GM21381 (cell line): ENCODE measurements at regions not wholly inside any gene's neighbourhood (a gene's known extent, or its start where the extent isn't known, plus 50 kb on each side); places are given as distances from the start of the nearest gene placed in this dataset.

Experiments used
- ATAC-seq: cut with Tn5 transposase; IDR thresholded peaks from one replicate; pipeline ENCODE4 v1.9.1; 2021; ENCODE audit warnings: mild to moderate bottlenecking, moderate library complexity; ENCODE audit not compliant: unreplicated experiment

GRCh38 chr1:5351366-5351765 lies 640.9 kb downstream of the NPHP4 start:
- ATAC-seq = no peak

- ATAC-seq = no peak
These were observed 642.7 kb downstream of the NPHP4 start for GRCh38 chr1:5349526-5349925.

GRCh38 chr1:5348732-5349465 lies 643.3 kb downstream of the NPHP4 start:
- no peak for ATAC-seq

- no peak for ATAC-seq
These were observed 644.5 kb downstream of the NPHP4 start for GRCh38 chr1:5347726-5348125.

GRCh38 chr1:5345556-5345955 lies 646.7 kb downstream of the NPHP4 start:
- no peak for ATAC-seq

- ATAC-seq = no peak
These were observed 648.8 kb downstream of the NPHP4 start for GRCh38 chr1:5343256-5344020.

- no peak for ATAC-seq
These were observed 649.4 kb downstream of the NPHP4 start for GRCh38 chr1:5342830-5343229.

- ATAC-seq = no peak
These were observed 650.1 kb downstream of the NPHP4 start for GRCh38 chr1:5342172-5342571.

- ATAC-seq = no peak
These were observed 650.8 kb downstream of the NPHP4 start for GRCh38 chr1:5341471-5341870.

GRCh38 chr1:5340560-5341130 lies 651.6 kb downstream of the NPHP4 start:
- no peak for ATAC-seq

- no peak for ATAC-seq
These were observed 653.8 kb downstream of the NPHP4 start for GRCh38 chr1:5338466-5338865.

GRCh38 chr1:5333291-5333690 lies 658.9 kb downstream of the NPHP4 start:
- ATAC-seq = no peak

GRCh38 chr1:5331101-5331500 lies 661.1 kb downstream of the NPHP4 start:
- no peak for ATAC-seq

- no peak for ATAC-seq
These were observed 663.0 kb downstream of the NPHP4 start for GRCh38 chr1:5329068-5329739.

- ATAC-seq = no peak
These were observed 667.3 kb downstream of the NPHP4 start for GRCh38 chr1:5324883-5325282.

GRCh38 chr1:5318143-5318816 lies 663.9 kb downstream of the AJAP1 start:
- ATAC-seq = no peak

- ATAC-seq = no peak
These were observed 663.0 kb downstream of the AJAP1 start for GRCh38 chr1:5317391-5317790.

- no peak for ATAC-seq
These were observed 658.5 kb downstream of the AJAP1 start for GRCh38 chr1:5312862-5313261.

GRCh38 chr1:5312293-5312674 lies 657.9 kb downstream of the AJAP1 start:
- no peak for ATAC-seq

- ATAC-seq = no peak
These were observed 657.4 kb downstream of the AJAP1 start for GRCh38 chr1:5311634-5312292.
